KMS-11 (cell line): ENCODE measurements at regions not wholly inside any gene's neighbourhood (a gene's known extent, or its start where the extent isn't known, plus 50 kb on each side); places are given as distances from the start of the nearest gene placed in this dataset.

Experiments used
- H2AFZ ChIP-seq: fragments of 200-600 bp; sonication (generic); 2 replicates; pipeline ENCODE4 v1.6.1; 2016; ENCODE audit warnings: antibody characterized with exemption, mixed run types, low read depth
- H3K27ac ChIP-seq: fragments of 200-600 bp; sonication (generic); 2 replicates; pipeline ENCODE4 v1.6.1; 2016; ENCODE audit warnings: mild to moderate bottlenecking, mixed run types
- H3K27me3 ChIP-seq: fragments of 200-600 bp; sonication (generic); 2 replicates; pipeline ENCODE4 v1.6.1; 2017; ENCODE audit warnings: mild to moderate bottlenecking, low read depth, mixed run types, moderate library complexity; ENCODE audit not compliant: insufficient read depth
- H3K36me3 ChIP-seq: fragments of 200-600 bp; sonication (generic); 2 replicates; pipeline ENCODE4 v1.6.1; 2017; ENCODE audit warnings: mild to moderate bottlenecking, mixed run types; ENCODE audit not compliant: insufficient read depth
- H3K4me1 ChIP-seq: fragments of 200-600 bp; sonication (generic); 2 replicates; pipeline ENCODE4 v1.6.1; 2016; ENCODE audit warnings: mild to moderate bottlenecking, low read depth, mixed run types; ENCODE audit not compliant: poor library complexity, severe bottlenecking
- H3K4me2 ChIP-seq: fragments of 200-600 bp; sonication (generic); 2 replicates; pipeline ENCODE4 v1.7.0; 2016; ENCODE audit warnings: mild to moderate bottlenecking, mixed run types
- H3K4me3 ChIP-seq: fragments of 200-600 bp; sonication (generic); IDR thresholded peaks from 2 replicates; pipeline ENCODE4 v1.6.1; 2017; ENCODE audit warnings: low read depth, low read length, mixed read lengths; ENCODE audit not compliant: insufficient read depth
- H3K79me2 ChIP-seq: fragments of 200-600 bp; sonication (generic); 2 replicates; pipeline ENCODE4 v1.6.1; 2016; ENCODE audit warnings: low read depth, mixed run types; ENCODE audit not compliant: insufficient read depth
- H3K9ac ChIP-seq: fragments of 200-600 bp; sonication (generic); 2 replicates; pipeline ENCODE4 v1.6.1; 2016; ENCODE audit warnings: mild to moderate bottlenecking, mixed run types
- H4K20me1 ChIP-seq: fragments of 200-600 bp; sonication (generic); 2 replicates; pipeline ENCODE4 v1.6.1; 2016; ENCODE audit warnings: mild to moderate bottlenecking, mixed run types; ENCODE audit not compliant: insufficient read depth
- TF ChIP-seq, protein P1 (sequence below): fragments of 200-600 bp; sonication (generic); conservative IDR thresholded peaks from 2 replicates; pipeline ENCODE4 v1.6.1; 2017; ENCODE audit warnings: low read depth, mild to moderate bottlenecking, antibody characterized with exemption, low read length, moderate library complexity, mixed read lengths

DNA sequence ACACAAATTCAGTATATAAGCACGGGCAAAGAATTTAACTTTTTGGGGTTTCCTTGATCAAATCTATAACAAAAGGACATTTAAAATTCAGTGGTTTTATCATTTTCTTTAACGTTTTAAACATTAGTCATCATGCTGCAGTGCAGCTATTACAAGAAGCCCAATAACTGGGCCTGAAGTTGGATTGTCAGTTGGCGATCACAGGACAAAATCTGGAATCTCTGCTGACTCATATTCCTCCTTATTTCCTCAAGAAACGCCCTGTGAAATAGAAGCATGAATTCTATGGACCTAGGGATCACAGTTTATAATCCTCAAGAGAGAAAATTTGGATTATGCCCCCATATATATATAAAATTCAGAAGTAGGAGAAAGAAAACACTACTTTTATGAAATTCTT lies 971.6 kb upstream of the MIR17HG start:
- no peak overlapping the region for H3K27ac ChIP-seq
- H3K9ac ChIP-seq = no peak overlapping the region
- no peaks in the 10 kb centered on the region for H4K20me1 ChIP-seq
- TF ChIP-seq, protein P1, sequence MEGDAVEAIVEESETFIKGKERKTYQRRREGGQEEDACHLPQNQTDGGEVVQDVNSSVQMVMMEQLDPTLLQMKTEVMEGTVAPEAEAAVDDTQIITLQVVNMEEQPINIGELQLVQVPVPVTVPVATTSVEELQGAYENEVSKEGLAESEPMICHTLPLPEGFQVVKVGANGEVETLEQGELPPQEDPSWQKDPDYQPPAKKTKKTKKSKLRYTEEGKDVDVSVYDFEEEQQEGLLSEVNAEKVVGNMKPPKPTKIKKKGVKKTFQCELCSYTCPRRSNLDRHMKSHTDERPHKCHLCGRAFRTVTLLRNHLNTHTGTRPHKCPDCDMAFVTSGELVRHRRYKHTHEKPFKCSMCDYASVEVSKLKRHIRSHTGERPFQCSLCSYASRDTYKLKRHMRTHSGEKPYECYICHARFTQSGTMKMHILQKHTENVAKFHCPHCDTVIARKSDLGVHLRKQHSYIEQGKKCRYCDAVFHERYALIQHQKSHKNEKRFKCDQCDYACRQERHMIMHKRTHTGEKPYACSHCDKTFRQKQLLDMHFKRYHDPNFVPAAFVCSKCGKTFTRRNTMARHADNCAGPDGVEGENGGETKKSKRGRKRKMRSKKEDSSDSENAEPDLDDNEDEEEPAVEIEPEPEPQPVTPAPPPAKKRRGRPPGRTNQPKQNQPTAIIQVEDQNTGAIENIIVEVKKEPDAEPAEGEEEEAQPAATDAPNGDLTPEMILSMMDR = no peak
- no peaks in the 10 kb centered on the region for H3K27me3 ChIP-seq
- H3K79me2 ChIP-seq = no peaks in the 10 kb centered on the region
- H2AFZ ChIP-seq = no peak overlapping the region
- H3K4me3 ChIP-seq = no peak overlapping the region
- H3K4me1 ChIP-seq = no peaks in the 10 kb centered on the region
- H3K36me3 ChIP-seq = no peaks in the 10 kb centered on the region
- H3K4me2 ChIP-seq = no peak overlapping the region

- H3K27me3 ChIP-seq = no peaks in the 10 kb centered on the region
- no peak overlapping the region for H3K9ac ChIP-seq
- TF ChIP-seq, protein P1 = no peak
- H3K27ac ChIP-seq = no peak overlapping the region
- no peak overlapping the region for H2AFZ ChIP-seq
- no peaks in the 10 kb centered on the region for H3K79me2 ChIP-seq
- H3K4me1 ChIP-seq = no peaks in the 10 kb centered on the region
- no peaks in the 10 kb centered on the region for H4K20me1 ChIP-seq
- no peak overlapping the region for H3K4me2 ChIP-seq
- H3K4me3 ChIP-seq = no peak overlapping the region
- H3K36me3 ChIP-seq = no peaks in the 10 kb centered on the region
These were observed 965.1 kb upstream of the MIR17HG start for GRCh38 chr13:90382425-90382824.

- no peaks in the 10 kb centered on the region for H3K27me3 ChIP-seq
- no peaks in the 10 kb centered on the region for H3K36me3 ChIP-seq
- H3K27ac ChIP-seq = no peak overlapping the region
- TF ChIP-seq, protein P1 = no peak
- H3K9ac ChIP-seq = no peak overlapping the region
- H3K4me3 ChIP-seq = no peak overlapping the region
- H3K79me2 ChIP-seq = no peaks in the 10 kb centered on the region
- no peak overlapping the region for H3K4me2 ChIP-seq
- no peaks in the 10 kb centered on the region for H3K4me1 ChIP-seq
- no peak overlapping the region for H2AFZ ChIP-seq
- H4K20me1 ChIP-seq = no peaks in the 10 kb centered on the region
These were observed 961.6 kb upstream of the MIR17HG start for GRCh38 chr13:90385781-90386489.

DNA sequence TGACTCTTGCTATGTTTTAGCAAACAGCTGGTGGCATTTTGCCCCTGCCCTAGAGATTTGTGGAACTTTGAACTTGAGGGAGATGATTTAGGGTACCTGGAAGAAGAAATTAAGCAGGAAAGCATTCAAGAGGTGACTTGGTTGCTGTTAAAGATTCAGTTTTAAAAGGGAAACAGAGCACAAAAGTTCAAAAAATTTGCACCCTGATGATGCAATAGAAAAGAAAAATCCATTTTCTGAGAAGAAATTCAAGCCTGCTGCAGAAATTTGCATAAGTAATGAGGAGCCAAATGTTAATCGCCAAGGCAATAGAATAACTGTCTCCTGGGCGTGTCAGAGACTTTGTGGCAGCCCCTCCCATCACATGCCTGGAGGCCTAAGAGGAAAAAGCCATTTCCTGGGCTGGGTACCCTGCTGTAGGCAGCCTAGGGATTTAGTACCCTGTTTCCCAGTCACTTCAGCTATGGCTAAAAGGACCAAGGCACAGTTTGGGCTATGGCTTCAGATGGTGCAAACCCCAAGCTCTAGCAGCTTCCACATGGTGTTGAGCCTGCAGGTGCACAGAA lies 958.5 kb upstream of the MIR17HG start:
- Histone ChIP-seq H4K20me1 (no peaks in the 10 kb centered on the region), H3K9ac (no peak overlapping the region), H3K79me2 (no peaks in the 10 kb centered on the region), H3K4me3 (no peak overlapping the region), H3K27ac (no peak overlapping the region), H3K4me1 (no peaks in the 10 kb centered on the region), H3K4me2 (no peak overlapping the region), H2AFZ (no peak overlapping the region), H3K36me3 (no peaks in the 10 kb centered on the region), H3K27me3 (no peaks in the 10 kb centered on the region)
- TF ChIP-seq, protein P1 = no peak
